GM23338 (cell line): ENCODE measurements at regions not wholly inside any gene's neighbourhood (a gene's known extent, or its start where the extent isn't known, plus 50 kb on each side); places are given as distances from the start of the nearest gene placed in this dataset.

ENCODE experiments used
- ETS1 ChIP-seq: IDR thresholded peaks from 2 replicates; pipeline ENCODE4 v1.6.1; 2016; ENCODE audit warnings: antibody characterized with exemption
- EZH2 ChIP-seq: fragments of 200-600 bp; sonication (generic); IDR thresholded peaks from one replicate; pipeline ENCODE4 v1.8.0; 2017; ENCODE audit warnings: antibody characterized with exemption, mild to moderate bottlenecking, low read depth; ENCODE audit not compliant: unreplicated experiment
- EZH2phosphoT487 ChIP-seq: fragments of 200-600 bp; sonication (generic); IDR thresholded peaks from one replicate; pipeline ENCODE4 v1.8.1; 2018; ENCODE audit warnings: antibody characterized with exemption; ENCODE audit not compliant: unreplicated experiment
- JUNB ChIP-seq: IDR thresholded peaks from one replicate; pipeline ENCODE4 v1.6.1; 2016; ENCODE audit warnings: antibody characterized with exemption; ENCODE audit not compliant: unreplicated experiment
- NANOG ChIP-seq: IDR thresholded peaks from 2 replicates; pipeline ENCODE4 v1.6.1; 2016; ENCODE audit warnings: antibody characterized with exemption, borderline replicate concordance
- POLR2AphosphoS5 ChIP-seq: IDR thresholded peaks from 2 replicates; pipeline ENCODE4 v1.6.1; 2016; ENCODE audit warnings: antibody characterized with exemption, low read depth
- REST ChIP-seq: IDR thresholded peaks from one replicate; pipeline ENCODE4 v1.6.1; 2018; ENCODE audit warnings: antibody characterized with exemption; ENCODE audit not compliant: unreplicated experiment
- STAT1 ChIP-seq: IDR thresholded peaks from one replicate; pipeline ENCODE4 v1.6.1; 2016; ENCODE audit warnings: antibody characterized with exemption; ENCODE audit not compliant: unreplicated experiment
- TF ChIP-seq, protein P1 (sequence below), 2 experiments: fragments of 200-600 bp in 1 of 2; sonication (generic) in 1 of 2; conservative IDR thresholded peaks; 2 replicates each; pipeline versions ENCODE4 v1.5.1 to v1.6.1; 2016 to 2017; ENCODE audit warnings: antibody characterized with exemption in 2 of 2, low read depth in 2 of 2, mild to moderate bottlenecking in 2 of 2, moderate library complexity in 1 of 2
- TF ChIP-seq, protein P2 (sequence below): fragments of 250-450 bp; sonication (Bioruptor Pico); IDR thresholded peaks from 2 replicates; pipeline ENCODE4 v1.5.0; 2020; ENCODE audit warnings: mild to moderate bottlenecking, moderate library complexity

- no peak for TF ChIP-seq EZH2phosphoT487
- no peak for TF ChIP-seq EZH2
- TF ChIP-seq, protein P1, sequence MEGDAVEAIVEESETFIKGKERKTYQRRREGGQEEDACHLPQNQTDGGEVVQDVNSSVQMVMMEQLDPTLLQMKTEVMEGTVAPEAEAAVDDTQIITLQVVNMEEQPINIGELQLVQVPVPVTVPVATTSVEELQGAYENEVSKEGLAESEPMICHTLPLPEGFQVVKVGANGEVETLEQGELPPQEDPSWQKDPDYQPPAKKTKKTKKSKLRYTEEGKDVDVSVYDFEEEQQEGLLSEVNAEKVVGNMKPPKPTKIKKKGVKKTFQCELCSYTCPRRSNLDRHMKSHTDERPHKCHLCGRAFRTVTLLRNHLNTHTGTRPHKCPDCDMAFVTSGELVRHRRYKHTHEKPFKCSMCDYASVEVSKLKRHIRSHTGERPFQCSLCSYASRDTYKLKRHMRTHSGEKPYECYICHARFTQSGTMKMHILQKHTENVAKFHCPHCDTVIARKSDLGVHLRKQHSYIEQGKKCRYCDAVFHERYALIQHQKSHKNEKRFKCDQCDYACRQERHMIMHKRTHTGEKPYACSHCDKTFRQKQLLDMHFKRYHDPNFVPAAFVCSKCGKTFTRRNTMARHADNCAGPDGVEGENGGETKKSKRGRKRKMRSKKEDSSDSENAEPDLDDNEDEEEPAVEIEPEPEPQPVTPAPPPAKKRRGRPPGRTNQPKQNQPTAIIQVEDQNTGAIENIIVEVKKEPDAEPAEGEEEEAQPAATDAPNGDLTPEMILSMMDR (conservative IDR thresholded peaks at IDR 0.05; ENCODE audit: low read depth in 2 of 2): no peak
- no peak for TF ChIP-seq ETS1
- no peak for TF ChIP-seq JUNB
- TF ChIP-seq REST: no peak
- no peak for TF ChIP-seq POLR2AphosphoS5
- no peak for TF ChIP-seq NANOG
- TF ChIP-seq, protein P2, sequence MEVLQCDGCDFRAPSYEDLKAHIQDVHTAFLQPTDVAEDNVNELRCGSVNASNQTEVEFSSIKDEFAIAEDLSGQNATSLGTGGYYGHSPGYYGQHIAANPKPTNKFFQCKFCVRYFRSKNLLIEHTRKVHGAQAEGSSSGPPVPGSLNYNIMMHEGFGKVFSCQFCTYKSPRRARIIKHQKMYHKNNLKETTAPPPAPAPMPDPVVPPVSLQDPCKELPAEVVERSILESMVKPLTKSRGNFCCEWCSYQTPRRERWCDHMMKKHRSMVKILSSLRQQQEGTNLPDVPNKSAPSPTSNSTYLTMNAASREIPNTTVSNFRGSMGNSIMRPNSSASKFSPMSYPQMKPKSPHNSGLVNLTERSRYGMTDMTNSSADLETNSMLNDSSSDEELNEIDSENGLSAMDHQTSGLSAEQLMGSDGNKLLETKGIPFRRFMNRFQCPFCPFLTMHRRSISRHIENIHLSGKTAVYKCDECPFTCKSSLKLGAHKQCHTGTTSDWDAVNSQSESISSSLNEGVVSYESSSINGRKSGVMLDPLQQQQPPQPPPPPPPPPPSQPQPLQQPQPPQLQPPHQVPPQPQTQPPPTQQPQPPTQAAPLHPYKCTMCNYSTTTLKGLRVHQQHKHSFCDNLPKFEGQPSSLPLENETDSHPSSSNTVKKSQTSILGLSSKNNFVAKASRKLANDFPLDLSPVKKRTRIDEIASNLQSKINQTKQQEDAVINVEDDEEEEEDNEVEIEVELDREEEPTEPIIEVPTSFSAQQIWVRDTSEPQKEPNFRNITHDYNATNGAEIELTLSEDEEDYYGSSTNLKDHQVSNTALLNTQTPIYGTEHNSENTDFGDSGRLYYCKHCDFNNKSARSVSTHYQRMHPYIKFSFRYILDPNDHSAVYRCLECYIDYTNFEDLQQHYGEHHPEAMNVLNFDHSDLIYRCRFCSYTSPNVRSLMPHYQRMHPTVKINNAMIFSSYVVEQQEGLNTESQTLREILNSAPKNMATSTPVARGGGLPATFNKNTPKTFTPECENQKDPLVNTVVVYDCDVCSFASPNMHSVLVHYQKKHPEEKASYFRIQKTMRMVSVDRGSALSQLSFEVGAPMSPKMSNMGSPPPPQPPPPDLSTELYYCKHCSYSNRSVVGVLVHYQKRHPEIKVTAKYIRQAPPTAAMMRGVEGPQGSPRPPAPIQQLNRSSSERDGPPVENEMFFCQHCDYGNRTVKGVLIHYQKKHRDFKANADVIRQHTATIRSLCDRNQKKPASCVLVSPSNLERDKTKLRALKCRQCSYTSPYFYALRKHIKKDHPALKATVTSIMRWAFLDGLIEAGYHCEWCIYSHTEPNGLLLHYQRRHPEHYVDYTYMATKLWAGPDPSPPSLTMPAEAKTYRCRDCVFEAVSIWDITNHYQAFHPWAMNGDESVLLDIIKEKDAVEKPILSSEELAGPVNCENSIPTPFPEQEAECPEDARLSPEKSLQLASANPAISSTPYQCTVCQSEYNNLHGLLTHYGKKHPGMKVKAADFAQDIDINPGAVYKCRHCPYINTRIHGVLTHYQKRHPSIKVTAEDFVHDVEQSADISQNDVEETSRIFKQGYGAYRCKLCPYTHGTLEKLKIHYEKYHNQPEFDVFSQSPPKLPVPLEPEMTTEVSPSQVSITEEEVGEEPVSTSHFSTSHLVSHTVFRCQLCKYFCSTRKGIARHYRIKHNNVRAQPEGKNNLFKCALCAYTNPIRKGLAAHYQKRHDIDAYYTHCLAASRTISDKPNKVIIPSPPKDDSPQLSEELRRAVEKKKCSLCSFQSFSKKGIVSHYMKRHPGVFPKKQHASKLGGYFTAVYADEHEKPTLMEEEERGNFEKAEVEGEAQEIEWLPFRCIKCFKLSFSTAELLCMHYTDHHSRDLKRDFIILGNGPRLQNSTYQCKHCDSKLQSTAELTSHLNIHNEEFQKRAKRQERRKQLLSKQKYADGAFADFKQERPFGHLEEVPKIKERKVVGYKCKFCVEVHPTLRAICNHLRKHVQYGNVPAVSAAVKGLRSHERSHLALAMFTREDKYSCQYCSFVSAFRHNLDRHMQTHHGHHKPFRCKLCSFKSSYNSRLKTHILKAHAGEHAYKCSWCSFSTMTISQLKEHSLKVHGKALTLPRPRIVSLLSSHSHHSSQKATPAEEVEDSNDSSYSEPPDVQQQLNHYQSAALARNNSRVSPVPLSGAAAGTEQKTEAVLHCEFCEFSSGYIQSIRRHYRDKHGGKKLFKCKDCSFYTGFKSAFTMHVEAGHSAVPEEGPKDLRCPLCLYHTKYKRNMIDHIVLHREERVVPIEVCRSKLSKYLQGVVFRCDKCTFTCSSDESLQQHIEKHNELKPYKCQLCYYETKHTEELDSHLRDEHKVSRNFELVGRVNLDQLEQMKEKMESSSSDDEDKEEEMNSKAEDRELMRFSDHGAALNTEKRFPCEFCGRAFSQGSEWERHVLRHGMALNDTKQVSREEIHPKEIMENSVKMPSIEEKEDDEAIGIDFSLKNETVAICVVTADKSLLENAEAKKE (CRISPR knock-in tag): no peak
- TF ChIP-seq STAT1: no peak
Observed at GRCh38 chr3:73964818-73965217, 340.1 kb upstream of the PDZRN3 start.
